K562 (cell line): ENCODE measurements at regions not wholly inside any gene's neighbourhood (a gene's known extent, or its start where the extent isn't known, plus 50 kb on each side); places are given as distances from the start of the nearest gene placed in this dataset.

Experiments
- ATAC-seq: fragments of 200-7000 bp; cut with Tn5 transposase; 3 replicates; pipeline ENCODE4 v1.9.1; 2020; ENCODE audit warnings: moderate library complexity
- BruUV-seq: library from RNA; stranded (reverse); fragments of 400-500 nt; replicated peaks from 2 replicates; lab custom pipeline; 2021; lab: Mats Ljungman, UMichigan
- CTCF ChIA-PET: fragments of 300-600 bp; formaldehyde crosslinking; extraction: SDS; loops from one replicate; lab custom pipeline; 2021; ENCODE audit warnings: low intra/inter-chr PET ratio; lab: Yijun Ruan, JAX
- POLR2A ChIA-PET: fragments of 300-600, 350-650 bp; sonication (Branson Sonifier 250); formaldehyde crosslinking; extraction: SDS; loops from one replicate; lab custom pipeline; 2021; ENCODE audit warnings: antibody characterized with exemption, inconsistent platforms; lab: Yijun Ruan, JAX
- DNase-seq, 4 experiments: peaks; one replicate each; pipeline versions ENCODE4 v3.0.0 to v3.0.0-alpha.2; 2011 to 2018; ENCODE audit warnings: low spot score in 3 of 4, mixed read lengths in 3 of 4; ENCODE audit errors: extremely low read depth in 1 of 4
- FAIRE-seq: peaks from 2 replicates; lab custom pipeline; 2011; peaks lifted over from hg19 to GRCh38; lab: Jason Lieb, UNC
- H2AFZ ChIP-seq: 2 replicates; pipeline ENCODE4 v1.6.0; 2011; ENCODE audit warnings: low read depth, low read length, control low read depth, inconsistent platforms
- H3K27ac ChIP-seq: fragments of 200-600 bp; 3 replicates; pipeline ENCODE4 v1.8.0; 2011; ENCODE audit warnings: low read depth, mild to moderate bottlenecking, control low read depth, inconsistent platforms, low read length, moderate library complexity, mixed read lengths; ENCODE audit errors: extremely low read depth
- H3K27me3 ChIP-seq, 2 experiments: fragments of 300-600 bp in 1 of 2; 2 replicates in 1 of 2; 3 replicates in 1 of 2; pipeline versions ENCODE4 v1.6.0 to v1.8.0; 2011; ENCODE audit warnings: inconsistent platforms in 2 of 2, low read length in 2 of 2, mild to moderate bottlenecking in 1 of 2, mixed read lengths in 1 of 2, moderate library complexity in 1 of 2; ENCODE audit not compliant: control insufficient read depth in 2 of 2, insufficient read depth in 2 of 2
- H3K36me3 ChIP-seq: fragments of 300-600 bp; 3 replicates; pipeline ENCODE4 v1.8.0; 2011; ENCODE audit warnings: mild to moderate bottlenecking, low read length, inconsistent platforms; ENCODE audit not compliant: control insufficient read depth, insufficient read depth
- H3K4me1 ChIP-seq, 2 experiments: fragments of 200-600 bp in 1 of 2; replicated peaks in 1 of 2; 2 replicates in 1 of 2; 3 replicates in 1 of 2; pipeline versions ENCODE4 v1.5.1 to v1.8.0; 2011; ENCODE audit warnings: inconsistent platforms in 2 of 2, low read length in 2 of 2, mild to moderate bottlenecking in 1 of 2, mixed read lengths in 1 of 2, moderate library complexity in 1 of 2; ENCODE audit not compliant: control insufficient read depth in 2 of 2, insufficient read depth in 2 of 2
- H3K4me2 ChIP-seq: 2 replicates; pipeline ENCODE4 v1.6.1; 2011; ENCODE audit warnings: low read length, control low read depth, inconsistent platforms, mixed read lengths; ENCODE audit not compliant: insufficient read depth
- H3K4me3 ChIP-seq: fragments of 200-600 bp; sonication (generic), shearing (Covaris generic); 2 replicates; pipeline ENCODE4 v1.5.1; 2016; ENCODE audit warnings: control low read depth, inconsistent platforms
- H3K79me2 ChIP-seq: fragments of 200-600 bp; 3 replicates; pipeline ENCODE4 v1.8.0; 2011; ENCODE audit warnings: low read length, inconsistent platforms; ENCODE audit not compliant: control insufficient read depth, insufficient read depth
- H3K9ac ChIP-seq, 2 experiments: 2 replicates each; pipeline versions ENCODE4 v1.6.0 to v1.6.1; 2011; ENCODE audit warnings: low read depth in 2 of 2, low read length in 2 of 2, control low read depth in 1 of 2, inconsistent platforms in 1 of 2, mild to moderate bottlenecking in 1 of 2, mixed read lengths in 1 of 2; ENCODE audit not compliant: insufficient read depth in 1 of 2
- H3K9me1 ChIP-seq: one replicate; pipeline ENCODE4 v1.6.0; 2011; ENCODE audit warnings: inconsistent platforms, mild to moderate bottlenecking, low read length, moderate library complexity; ENCODE audit not compliant: control insufficient read depth, insufficient read depth
- H3K9me3 ChIP-seq: replicated peaks from 2 replicates; pipeline ENCODE4 v1.5.1; 2011; ENCODE audit warnings: low read depth, low read length, inconsistent platforms; ENCODE audit not compliant: control insufficient read depth, insufficient read depth
- H4K20me1 ChIP-seq: replicated peaks from 2 replicates; pipeline ENCODE4 v1.6.1; 2011; ENCODE audit warnings: low read length, inconsistent platforms, mixed read lengths; ENCODE audit not compliant: control insufficient read depth, insufficient read depth
- CBFB ChIP-seq: sonication (generic); formaldehyde crosslinking; IDR thresholded peaks from 2 replicates; pipeline ENCODE4 v1.4.0; 2020; ENCODE audit warnings: mild to moderate bottlenecking, missing genetic modification reagents
- CHD4 ChIP-seq: fragments of 200-600 bp; sonication (generic); IDR thresholded peaks from 3 replicates; pipeline ENCODE4 v1.6.1; 2012; ENCODE audit warnings: low read depth, mild to moderate bottlenecking, mixed read lengths, low read length, inconsistent platforms; ENCODE audit not compliant: insufficient read depth, insufficient replicate concordance, poor library complexity, severe bottlenecking
- HNRNPUL1 ChIP-seq: fragments of 200-400 bp; formaldehyde crosslinking; IDR thresholded peaks from 2 replicates; pipeline ENCODE4 v1.6.1; 2017; ENCODE audit warnings: low read length
- HSF4 ChIP-seq: fragments of 250-450 bp; sonication (Bioruptor Pico); IDR thresholded peaks from 2 replicates; pipeline ENCODE4 v2.1.2; 2022; ENCODE audit warnings: mild to moderate bottlenecking, moderate library complexity, borderline replicate concordance
- KAT2B ChIP-seq: IDR thresholded peaks from one replicate; pipeline ENCODE4 v1.6.1; 2012; ENCODE audit warnings: low read depth, mild to moderate bottlenecking, control low read depth, inconsistent platforms, low read length, moderate library complexity
- NBN ChIP-seq: fragments of 450-650 bp; IDR thresholded peaks from 2 replicates; pipeline ENCODE4 v1.6.1; 2016; ENCODE audit warnings: low read depth, mild to moderate bottlenecking
- NFATC3 ChIP-seq: fragments of 450-650 bp; IDR thresholded peaks from 2 replicates; pipeline ENCODE4 v1.6.1; 2017; ENCODE audit warnings: mild to moderate bottlenecking
- NR3C1 ChIP-seq: sonication (generic); formaldehyde crosslinking; IDR thresholded peaks from 2 replicates; pipeline ENCODE4 v1.8.1; 2022; ENCODE audit warnings: missing genetic modification reagents
- PHF8 ChIP-seq: fragments of 200-600 bp; sonication (generic); IDR thresholded peaks from 2 replicates; pipeline ENCODE4 v1.6.1; 2012; ENCODE audit warnings: mixed run types, mild to moderate bottlenecking, inconsistent platforms, low read length, moderate library complexity, borderline replicate concordance
- RBM34 ChIP-seq: fragments of 200-400 bp; formaldehyde crosslinking; IDR thresholded peaks from 2 replicates; pipeline ENCODE4 v1.6.1; 2018; ENCODE audit warnings: low read length, borderline replicate concordance; ENCODE audit not compliant: insufficient read depth
- TARDBP ChIP-seq: fragments of 450-650 bp; IDR thresholded peaks from 2 replicates; pipeline ENCODE4 v1.6.1; 2016
- TSC22D4 ChIP-seq: fragments of 450-650 bp; IDR thresholded peaks from 2 replicates; pipeline ENCODE4 v1.6.1; 2016; ENCODE audit warnings: missing genetic modification characterization, missing biosample characterization, control low read depth
- U2AF1 ChIP-seq: fragments of 200-400 bp; formaldehyde crosslinking; optimal IDR thresholded peaks from 2 replicates; pipeline ENCODE3; 2017; ENCODE audit warnings: mild to moderate bottlenecking, low read depth, low read length, moderate library complexity
- ZNF134 ChIP-seq: fragments of 250-450 bp; sonication (Bioruptor Pico); conservative IDR thresholded peaks from 2 replicates; pipeline ENCODE4 v1.4.0; 2020
- ZNF175 ChIP-seq: fragments of 200-800 bp; sonication (Bioruptor generic); IDR thresholded peaks from 2 replicates; pipeline ENCODE4 v1.6.1; 2016; ENCODE audit warnings: low read depth, mild to moderate bottlenecking, missing genetic modification characterization, missing compliant biosample characterization
- WGBS: fragments of 100-300 bp; shearing (Covaris generic); methylation state at CpG from one replicate; pipeline ENCODE4 v1.1.6; 2016; ENCODE audit warnings: low coverage, mixed read lengths; ENCODE audit not compliant: insufficient coverage; ENCODE audit errors: missing lambda C conversion rate; 5-methylcytosine and 5-hydroxymethylcytosine counted together
- in situ Hi-C: fragments of 300-500 bp; cut with MboI; formaldehyde crosslinking; loops from 4 replicates; pipeline ENCODE4 v1.15.0; 2018; ENCODE audit warnings: inconsistent platforms, mixed read lengths
- intact Hi-C: fragments of 100-400 bp; cut with micrococcal nuclease; formaldehyde crosslinking; loops from 2 replicates; pipeline ENCODE4 v1.14.2; 2022
- TF ChIP-seq, protein P1 (sequence below): sonication (generic); formaldehyde crosslinking; IDR thresholded peaks from 2 replicates; pipeline ENCODE4 v1.8.0; 2022; ENCODE audit warnings: missing genetic modification reagents, mild to moderate bottlenecking, moderate library complexity, borderline replicate concordance
- TF ChIP-seq, protein P2 (sequence below): fragments of 250-450 bp; sonication (Bioruptor Pico); IDR thresholded peaks from 2 replicates; pipeline ENCODE4 v1.8.0; 2022; ENCODE audit warnings: inconsistent platforms
- TF ChIP-seq, protein P3 (sequence below): fragments of 250-450 bp; sonication (Bioruptor Pico); IDR thresholded peaks from 2 replicates; pipeline ENCODE4 v1.5.0; 2020; ENCODE audit warnings: mild to moderate bottlenecking, borderline replicate concordance

DNA sequence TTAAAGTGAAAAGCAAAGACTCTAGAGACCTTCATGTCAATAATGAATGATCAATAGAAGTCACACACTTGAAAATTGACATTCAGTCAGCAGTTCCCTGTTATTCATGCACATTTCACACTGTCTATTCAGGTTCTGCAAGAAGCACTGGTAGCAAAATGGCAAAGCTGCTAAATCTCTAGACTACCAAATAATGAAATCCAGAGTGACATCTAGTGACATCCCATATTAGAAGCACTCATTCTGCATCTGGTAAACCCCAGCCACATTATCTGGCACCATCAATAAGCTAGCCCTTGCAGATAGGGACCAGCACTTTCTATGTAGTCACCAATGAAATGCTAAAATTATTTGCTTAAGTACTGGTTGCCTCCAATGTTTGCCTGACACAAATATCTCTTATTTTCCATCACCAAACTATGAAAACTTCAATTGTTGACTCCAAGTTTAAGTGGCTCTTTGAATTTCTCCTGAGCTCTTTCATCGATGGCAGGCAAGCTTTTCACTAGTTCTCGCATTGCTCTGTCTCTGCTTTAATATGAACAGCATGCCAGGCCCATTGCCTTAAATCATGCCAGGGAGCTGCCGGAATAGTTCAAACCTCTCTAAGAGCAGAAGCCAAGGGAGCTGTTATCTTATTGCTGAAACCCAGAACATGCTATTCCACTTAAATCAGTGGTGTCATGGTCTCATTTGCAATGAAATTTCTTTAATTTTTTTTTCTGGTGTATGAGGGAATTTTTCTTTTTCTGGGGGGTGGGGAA, 409.9 kb downstream of the MZT1 start:
- DNase-seq = no peak
- Histone ChIP-seq H3K9me1 (no peaks in the 10 kb centered on the region), H3K36me3 (no peaks in the 10 kb centered on the region), H3K9ac (no peak overlapping the region), H4K20me1 (no peaks in the 10 kb centered on the region), H3K4me2 (no peak overlapping the region), H2AFZ (no peak overlapping the region), H3K9me3 (no peaks in the 10 kb centered on the region), H3K4me1 (no peaks in the 10 kb centered on the region), H3K79me2 (no peaks in the 10 kb centered on the region), H3K27ac (no peak overlapping the region), H3K27me3 (no peaks in the 10 kb centered on the region), H3K4me3 (no peak overlapping the region)
- ChIA-PET POLR2A (interaction anchor here (0.8 kb wide), 1 partner anchor 401 kb away, joined by 3 read pairs; no protein-coding TSS in a partner anchor), CTCF (no interaction called here)
- no peak for TF ChIP-seq ZNF175
- no peak for TF ChIP-seq HNRNPUL1
- TF ChIP-seq PHF8 = no peak
- no peak for TF ChIP-seq U2AF1
- TF ChIP-seq, protein P1, sequence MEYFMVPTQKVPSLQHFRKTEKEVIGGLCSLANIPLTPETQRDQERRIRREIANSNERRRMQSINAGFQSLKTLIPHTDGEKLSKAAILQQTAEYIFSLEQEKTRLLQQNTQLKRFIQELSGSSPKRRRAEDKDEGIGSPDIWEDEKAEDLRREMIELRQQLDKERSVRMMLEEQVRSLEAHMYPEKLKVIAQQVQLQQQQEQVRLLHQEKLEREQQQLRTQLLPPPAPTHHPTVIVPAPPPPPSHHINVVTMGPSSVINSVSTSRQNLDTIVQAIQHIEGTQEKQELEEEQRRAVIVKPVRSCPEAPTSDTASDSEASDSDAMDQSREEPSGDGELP (CRISPR knock-in tag) = no peak
- TF ChIP-seq CHD4 = no peak
- TF ChIP-seq NFATC3 = no peak
- TF ChIP-seq, protein P2, sequence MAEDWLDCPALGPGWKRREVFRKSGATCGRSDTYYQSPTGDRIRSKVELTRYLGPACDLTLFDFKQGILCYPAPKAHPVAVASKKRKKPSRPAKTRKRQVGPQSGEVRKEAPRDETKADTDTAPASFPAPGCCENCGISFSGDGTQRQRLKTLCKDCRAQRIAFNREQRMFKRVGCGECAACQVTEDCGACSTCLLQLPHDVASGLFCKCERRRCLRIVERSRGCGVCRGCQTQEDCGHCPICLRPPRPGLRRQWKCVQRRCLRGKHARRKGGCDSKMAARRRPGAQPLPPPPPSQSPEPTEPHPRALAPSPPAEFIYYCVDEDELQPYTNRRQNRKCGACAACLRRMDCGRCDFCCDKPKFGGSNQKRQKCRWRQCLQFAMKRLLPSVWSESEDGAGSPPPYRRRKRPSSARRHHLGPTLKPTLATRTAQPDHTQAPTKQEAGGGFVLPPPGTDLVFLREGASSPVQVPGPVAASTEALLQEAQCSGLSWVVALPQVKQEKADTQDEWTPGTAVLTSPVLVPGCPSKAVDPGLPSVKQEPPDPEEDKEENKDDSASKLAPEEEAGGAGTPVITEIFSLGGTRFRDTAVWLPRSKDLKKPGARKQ = no peak
- TF ChIP-seq TSC22D4 = no peak
- TF ChIP-seq ZNF134 (CRISPR knock-in tag) = no peak
- no peak for TF ChIP-seq NBN
- no peak for TF ChIP-seq RBM34
- TF ChIP-seq CBFB (CRISPR knock-in tag) = no peak
- no peak for TF ChIP-seq HSF4 (CRISPR knock-in tag)
- no peak for TF ChIP-seq KAT2B
- TF ChIP-seq, protein P3, sequence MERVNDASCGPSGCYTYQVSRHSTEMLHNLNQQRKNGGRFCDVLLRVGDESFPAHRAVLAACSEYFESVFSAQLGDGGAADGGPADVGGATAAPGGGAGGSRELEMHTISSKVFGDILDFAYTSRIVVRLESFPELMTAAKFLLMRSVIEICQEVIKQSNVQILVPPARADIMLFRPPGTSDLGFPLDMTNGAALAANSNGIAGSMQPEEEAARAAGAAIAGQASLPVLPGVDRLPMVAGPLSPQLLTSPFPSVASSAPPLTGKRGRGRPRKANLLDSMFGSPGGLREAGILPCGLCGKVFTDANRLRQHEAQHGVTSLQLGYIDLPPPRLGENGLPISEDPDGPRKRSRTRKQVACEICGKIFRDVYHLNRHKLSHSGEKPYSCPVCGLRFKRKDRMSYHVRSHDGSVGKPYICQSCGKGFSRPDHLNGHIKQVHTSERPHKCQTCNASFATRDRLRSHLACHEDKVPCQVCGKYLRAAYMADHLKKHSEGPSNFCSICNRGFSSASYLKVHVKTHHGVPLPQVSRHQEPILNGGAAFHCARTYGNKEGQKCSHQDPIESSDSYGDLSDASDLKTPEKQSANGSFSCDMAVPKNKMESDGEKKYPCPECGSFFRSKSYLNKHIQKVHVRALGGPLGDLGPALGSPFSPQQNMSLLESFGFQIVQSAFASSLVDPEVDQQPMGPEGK (CRISPR knock-in tag) = no peak
- TF ChIP-seq TARDBP = no peak
- no peak for TF ChIP-seq NR3C1
- ATAC-seq = no peak
- intact Hi-C loops (no loop called here), in situ Hi-C loops (no loop called here)
- no TSS peak for BruUV-seq
- no peak for FAIRE-seq
- WGBS = 0% methylated on average over 3 of the region's 3 CpGs
